NCI-H1092 treated with DMSO at 0.1 percent for 48 hours (cell line): ENCODE measurements at regions not wholly inside any gene's neighbourhood (a gene's known extent, or its start where the extent isn't known, plus 50 kb on each side); places are given as distances from the start of the nearest gene placed in this dataset.

Experiments used
- DNase-seq: peaks from one replicate; lab custom pipeline; 2025; lab: John Stamatoyannopoulos, UW

DNA sequence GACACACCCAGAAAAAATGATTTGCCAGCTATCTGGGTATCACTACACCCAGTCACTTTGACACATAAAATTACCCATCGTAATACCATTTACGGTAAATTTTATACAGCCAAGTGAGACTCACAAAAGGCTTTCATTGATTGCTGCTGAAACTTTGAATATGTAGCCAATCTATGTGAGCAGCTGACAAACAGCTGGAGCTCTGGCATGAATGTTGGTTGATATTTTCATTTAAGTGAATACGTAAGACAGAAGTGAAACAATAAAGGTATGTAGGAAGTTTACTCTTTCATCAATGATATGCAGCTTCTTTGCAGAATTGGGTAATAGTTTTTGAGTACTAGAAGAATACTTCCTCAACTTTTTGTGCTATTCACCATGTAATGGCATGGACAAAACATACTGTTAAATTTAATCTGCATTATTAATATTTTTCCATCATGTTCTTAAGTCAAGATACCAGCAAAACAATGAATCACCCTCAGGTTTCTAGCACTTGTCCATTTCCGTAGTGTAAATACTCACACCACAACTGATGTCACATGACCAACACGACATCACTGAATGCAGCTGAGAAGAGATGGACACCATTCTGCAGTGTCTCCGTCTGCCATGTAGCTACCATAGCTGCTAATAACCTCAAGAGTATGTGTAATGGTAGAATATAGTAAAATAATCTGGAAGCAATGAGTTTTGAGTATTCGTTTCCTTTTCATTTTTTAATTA, 205.9 kb upstream of the HES1 start:
- DNase-seq: no peak

DNA sequence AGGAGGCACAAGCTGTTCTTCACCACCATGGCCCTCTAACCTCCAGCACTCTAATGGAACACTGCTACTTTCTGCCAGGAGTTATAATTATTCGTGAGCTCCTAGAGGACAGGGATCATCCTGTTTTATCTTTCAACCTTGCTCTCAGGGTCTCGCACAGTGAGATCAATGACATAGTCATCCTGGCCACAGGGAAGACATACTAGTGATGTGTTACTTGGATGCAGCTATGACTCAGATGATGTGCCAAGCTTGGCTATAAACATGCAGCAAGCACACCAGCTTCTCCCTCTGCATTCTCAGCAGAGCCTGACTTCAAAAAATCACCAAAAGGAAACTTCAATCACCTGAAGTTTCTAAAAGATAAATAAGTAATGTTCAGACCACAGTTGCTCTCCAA, 203.8 kb upstream of the HES1 start:
- no peak for DNase-seq

DNA sequence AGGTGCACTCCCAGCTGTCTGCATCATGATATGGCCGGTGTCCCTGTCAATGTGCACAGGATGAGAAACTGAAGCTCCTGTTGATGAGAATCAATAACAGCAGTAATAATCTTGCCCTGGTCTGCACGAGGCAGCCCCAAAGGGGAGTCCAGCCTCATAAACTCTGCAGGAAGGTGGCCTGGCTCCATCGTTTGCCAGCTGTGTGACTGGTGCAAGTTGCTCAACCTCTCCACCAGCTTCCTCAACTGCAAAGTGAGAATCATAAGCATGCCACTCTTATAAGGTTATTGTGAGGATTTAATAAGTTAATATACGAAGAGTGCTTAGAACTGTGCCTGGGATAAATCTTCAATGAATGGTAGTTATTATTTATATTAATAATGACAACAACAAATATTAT, 203.4 kb upstream of the HES1 start:
- DNase-seq: no peak

DNA sequence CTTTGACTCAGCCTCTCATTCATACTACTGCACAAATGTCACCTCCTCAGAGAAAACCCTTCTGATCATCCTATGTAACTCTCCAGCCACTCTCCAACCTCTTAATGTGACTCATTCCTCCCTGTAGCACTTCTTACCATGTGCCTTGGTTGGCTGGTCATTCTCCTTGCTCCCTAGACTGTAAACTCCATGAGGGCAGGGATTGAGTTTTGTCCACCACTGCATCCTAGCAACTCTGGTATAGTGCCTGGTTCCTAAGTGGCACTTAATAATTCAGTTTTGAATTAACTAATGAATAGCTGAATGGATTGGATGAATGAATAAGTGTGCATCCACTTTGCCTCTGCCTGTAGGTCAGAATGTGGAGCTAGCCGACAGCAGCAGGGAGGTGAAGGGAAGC, 202.5 kb upstream of the HES1 start:
- DNase-seq: no peak

DNA sequence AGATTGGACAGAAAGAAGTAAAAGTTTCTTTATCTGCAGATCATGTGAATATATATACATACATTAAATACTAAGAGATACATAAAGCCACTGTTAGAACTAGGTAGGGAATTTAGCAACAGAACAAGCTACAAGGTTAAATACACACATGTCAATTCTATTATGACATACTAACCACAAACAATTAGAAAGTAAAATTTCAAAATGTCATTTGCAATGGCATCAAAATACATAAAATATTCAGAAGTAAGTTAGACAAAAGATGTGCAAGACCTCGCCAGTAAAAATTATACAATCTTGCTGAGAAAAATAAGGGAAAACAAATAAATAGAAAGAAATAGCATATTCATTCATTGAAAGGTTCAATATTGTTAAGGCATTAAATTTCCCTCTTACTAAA, 200.0 kb upstream of the HES1 start:
- DNase-seq: no peak

DNA sequence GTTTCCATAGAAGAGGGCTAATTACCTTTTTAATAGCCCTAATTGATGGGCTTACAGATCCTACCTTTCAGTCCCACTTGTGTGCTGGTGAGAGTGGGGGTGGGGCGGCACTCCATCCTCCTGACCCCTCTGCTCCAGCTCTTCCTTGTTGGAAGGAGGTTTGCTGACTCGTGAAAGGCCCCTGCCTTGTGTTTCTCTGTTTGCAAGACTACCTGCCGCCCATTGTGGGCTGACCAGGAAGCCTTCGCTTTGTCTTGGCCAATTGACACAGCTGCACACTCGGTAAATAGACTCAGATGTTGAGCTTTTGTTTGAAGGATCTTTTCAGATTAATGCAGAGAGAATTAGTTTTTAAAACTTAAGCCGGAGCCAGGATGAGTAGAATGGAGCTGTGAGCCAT, 197.3 kb upstream of the HES1 start:
- peak; percentile 75 for DNase-seq

DNA sequence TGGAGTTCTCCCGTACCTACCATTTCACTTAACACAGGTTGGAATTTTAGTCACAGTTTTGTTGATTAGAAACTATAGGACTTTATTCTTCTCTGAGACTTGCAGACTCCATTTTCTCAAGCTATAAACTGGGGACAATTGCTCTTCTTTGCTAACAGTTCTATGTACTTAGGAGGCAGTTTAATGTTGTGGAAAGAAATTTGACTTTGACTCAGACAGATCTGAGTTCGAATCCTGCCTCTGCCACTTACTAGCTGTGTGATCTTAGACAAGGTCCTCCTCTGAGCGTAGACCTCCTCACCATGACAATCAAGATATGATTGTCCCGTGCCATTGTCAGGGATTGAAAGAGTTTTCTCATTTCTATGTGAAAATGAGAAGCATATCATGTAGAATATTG, 196.4 kb upstream of the HES1 start:
- no peak for DNase-seq

DNA sequence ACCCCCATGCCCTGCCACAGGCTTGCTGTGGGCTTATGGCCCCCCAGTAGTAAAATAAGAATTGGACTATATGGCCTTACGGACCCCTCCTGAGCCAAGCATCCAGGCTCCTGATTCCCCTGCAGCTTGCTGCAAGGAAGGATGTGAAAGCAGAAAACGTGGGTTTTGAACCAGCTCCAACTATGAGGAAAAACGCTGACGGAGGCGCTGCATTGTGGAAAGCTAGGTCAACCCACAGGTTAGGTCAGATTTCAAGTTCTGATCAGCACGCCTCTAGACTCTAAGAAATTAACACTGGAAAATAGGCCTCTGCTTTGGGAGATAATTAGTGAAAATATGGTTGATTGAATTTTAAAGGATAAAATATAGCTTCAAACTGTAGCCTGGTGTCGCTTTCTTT, 195.4 kb upstream of the HES1 start:
- no peak for DNase-seq

DNA sequence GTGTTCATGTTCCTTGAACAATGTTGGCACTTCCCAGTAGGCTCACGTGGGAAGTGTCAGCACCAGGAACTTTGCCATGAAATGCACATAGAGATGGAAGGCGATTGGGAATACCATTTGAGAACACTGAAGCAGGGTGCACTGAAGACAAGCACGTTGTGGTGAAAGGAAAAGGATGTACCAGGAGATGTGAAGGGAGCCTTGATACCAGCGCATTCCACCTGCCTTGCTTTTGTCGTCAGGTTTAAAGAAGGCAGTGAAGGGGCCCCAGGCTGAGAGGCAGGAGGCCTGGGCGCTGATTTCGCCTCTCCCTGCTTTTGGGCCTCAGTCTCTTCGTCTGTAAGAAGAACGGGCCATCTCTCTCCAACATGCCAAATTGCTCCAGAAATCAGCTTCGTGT, 194.5 kb upstream of the HES1 start:
- no peak for DNase-seq

DNA sequence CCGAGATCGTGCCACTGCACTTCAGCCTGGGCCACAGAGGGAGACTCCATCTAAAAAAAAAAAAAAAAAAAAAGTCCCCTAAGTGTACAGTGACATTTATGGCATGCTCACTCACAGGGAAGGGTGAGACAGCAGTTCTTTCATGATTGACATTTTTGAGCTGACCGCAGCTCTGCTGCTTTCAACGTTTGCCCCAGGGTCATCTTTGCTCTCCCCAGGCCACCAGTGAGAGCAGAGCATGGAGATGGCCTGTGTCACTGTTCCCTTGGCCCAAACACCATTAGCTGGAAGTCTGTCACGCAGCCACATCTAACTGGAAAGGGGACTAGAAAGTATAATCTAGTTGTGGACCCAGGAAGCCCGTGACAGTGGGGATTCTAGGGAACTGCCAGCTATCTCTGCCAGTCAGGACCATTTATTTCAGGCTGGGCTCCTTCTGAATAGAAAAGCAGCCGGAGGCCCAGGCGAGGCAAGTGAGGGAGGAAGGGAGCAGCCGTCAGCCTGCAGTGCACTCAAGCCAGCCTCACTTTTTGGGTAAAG, 193.4 kb upstream of the HES1 start:
- DNase-seq: no peak

DNA sequence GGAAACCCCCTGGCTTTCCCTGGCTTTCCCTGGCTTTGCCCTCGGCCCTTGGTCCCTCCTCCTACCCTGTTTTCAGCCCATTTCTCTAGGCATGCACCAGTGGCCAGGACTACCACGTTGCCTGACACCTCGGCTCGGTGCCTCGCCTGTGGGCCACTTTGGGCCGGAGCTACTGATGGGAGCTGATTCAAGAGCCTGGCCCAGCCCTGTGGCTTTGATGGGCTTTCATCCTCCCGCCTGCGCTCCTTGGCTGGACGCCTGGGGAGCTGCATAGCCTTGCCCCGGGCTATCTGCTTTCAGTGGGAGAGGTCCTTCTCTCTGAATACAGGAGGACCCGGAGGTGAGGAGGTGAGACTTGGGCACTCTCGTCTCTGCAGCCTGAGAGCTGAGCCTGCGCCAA, 192.7 kb upstream of the HES1 start:
- DNase-seq: no peak

DNA sequence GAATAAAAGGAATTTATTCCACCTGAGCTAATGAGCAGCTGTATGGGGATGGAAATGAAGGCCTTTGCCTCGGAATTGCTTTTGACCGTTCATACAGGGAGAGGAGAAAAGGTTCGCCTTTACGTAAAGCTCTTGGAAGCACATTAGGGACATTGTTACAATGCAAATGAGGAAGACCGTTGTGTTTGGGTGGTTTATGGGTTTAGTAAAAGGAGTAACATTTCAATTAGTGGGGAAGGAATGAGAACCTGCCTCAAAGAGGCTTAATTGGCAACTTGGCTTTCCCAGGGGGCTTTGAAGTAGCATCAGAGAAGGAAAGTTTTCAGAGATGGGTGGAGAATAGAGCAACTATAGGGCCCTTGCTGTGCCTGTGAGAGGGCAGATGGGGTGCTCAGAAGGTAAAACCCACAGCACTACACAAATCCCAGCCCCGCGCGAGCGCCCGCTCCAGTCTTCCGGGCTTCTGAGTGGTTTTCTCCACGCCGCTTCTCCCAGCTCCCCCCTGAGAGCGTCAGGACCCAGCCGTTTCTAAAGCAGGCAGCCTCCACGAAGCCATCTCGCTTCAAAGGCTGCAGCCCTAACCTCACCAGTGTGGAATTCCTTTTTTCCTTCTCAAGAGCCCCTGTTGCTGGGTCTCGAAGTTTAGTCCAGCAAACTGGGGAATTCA, 192.0 kb upstream of the HES1 start:
- no peak for DNase-seq

DNA sequence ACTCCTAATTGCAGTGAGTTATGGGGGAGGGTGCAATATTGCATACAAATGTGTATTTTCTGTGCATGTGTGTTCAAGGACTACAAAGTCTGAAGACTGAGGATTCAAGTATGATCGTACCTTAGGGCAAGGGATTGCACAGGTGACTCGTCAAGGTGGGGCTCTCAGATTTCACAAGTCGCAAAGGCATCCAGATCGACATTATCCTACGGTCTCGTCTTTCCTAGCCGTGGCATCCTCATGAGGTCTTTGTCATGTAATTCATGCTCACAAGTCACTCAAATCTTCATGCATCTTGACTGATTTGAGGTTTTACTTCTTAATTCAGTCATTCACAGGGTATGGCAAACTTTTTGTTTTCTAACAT, 191.4 kb upstream of the HES1 start:
- no peak for DNase-seq

DNA sequence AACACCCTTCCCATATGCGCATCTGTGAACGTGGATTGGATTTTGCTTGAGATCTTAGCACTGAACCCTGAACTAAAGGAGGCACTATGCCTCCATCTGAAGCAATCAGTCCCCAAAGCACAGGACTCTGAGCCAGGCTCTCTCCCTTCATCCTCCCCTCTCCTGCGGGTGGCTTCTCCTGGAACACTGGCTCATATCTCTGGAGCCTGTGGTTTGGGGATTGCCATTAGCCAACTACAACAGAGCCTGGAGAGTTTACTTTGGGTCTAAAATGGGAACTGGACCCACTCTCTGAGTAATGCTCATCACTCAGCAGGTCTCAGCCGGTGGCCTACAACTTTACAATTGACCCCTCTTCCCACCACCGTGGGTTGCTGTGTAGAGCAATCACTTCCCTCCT, 190.8 kb upstream of the HES1 start:
- no peak for DNase-seq

DNA sequence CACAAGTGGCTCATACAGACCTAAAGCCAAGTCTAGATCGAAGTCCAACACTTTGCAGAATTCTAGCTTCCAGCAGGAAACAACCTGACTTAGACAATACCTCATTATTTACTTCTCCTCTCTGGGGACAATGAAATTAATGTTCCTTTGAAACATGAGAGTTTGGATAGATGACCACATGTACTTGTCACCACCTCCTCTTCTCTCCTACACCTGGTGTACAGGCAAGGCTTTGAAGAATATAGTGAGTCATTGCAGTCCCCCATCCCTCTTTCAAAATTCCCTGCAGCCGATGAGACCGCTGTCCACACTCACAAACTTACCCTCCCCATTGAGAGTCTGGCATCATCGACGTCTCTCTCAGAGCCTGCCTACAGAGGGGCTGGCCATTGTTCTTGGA, 189.0 kb upstream of the HES1 start:
- peak; percentile 54 for DNase-seq

DNA sequence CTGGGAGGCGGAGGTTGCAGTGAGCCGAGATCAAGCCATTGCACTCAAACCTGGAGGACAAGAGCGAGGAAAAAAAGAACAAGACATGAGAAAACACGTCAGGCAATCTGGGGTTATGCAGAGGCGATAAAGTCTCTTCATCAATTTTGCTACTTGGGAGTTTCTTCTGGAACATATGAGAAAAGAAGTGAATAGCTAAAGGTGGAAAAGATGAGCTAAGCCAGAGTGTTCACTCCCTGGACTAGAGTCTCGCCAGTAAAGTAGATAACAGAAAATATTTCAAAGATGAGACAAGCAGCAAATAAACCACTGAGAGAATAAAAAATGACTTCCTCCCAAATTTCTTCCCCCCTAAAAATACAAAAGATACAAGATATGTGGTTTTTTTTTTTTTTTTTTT, 188.4 kb upstream of the HES1 start:
- no peak for DNase-seq

DNA sequence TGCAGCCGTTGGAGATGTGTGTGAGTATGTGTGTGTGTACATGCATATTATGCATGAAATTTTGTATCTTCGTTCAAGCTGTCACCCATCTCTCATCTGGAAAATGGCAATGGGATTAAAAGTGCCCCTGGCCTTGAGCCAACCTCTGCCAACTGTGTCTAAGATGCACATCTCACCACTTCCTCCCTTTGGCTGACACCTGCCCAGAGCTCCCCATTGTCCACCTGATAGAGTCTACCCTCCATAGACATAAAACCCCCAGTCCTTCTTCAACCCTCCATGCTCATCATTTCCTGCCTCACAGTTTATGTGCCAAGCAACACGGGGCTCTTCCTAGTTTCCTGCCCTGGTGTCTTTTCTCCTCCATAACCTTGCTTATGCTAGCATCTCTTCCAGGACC, 187.5 kb upstream of the HES1 start:
- DNase-seq: no peak

DNA sequence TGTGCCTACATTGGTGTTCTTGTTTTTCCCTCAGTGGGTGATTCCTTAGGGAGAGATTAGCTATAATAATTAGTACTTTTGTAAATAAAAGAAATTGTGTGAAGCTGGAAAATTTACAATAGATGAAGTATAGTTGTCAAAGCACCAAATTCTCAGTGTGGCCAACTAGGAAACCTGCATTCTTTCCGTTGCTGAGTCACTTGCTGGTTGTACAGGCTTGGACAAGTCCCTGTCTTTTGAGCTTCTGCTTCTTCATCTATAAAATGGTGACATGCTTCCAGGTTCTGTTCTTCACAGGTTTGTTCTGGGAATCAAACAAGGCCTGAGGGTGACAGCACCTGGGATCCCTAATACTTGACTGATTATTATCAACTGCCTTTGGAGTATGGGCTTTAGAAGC, 184.1 kb upstream of the HES1 start:
- DNase-seq: no peak

DNA sequence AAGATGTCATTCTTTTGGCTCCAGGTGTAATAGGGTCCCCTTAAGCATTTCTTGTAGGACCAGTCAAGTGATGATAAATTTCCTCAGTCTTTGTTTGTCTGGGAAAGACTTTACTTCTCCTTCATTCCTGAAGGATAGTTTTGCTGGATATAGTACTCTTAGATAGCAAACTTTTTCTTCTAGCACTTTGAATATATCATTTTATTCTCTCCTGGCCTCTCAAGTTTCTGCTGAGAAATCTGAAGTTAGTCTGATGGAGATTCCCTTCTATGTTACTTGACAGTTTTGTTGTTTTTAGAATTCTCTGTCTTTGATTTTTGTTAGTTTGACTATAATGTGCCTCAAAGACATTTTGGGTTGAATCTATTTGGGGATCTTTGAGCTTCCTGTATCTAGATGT, 181.2 kb upstream of the HES1 start:
- DNase-seq: no peak

DNA sequence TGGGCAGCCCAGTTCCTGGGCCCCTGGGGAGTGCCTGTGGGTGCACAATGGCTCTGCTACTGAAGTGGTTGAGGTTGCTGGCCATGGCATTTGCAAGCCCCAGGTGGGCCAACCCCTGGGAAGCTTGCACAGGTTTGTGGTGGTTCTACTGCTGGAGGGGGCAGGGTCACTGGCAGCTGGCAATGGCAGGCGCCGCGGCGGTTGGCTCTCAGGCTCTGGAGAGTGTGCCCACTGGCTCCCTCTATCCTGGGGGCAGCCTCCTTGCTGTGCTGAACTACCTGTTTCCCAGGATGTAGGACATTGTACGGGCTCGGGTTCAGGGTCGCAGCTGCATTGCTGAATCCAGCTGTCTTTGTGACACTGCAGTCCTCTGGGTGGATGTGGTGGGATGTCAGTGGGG, 180.2 kb upstream of the HES1 start:
- DNase-seq: no peak

DNA sequence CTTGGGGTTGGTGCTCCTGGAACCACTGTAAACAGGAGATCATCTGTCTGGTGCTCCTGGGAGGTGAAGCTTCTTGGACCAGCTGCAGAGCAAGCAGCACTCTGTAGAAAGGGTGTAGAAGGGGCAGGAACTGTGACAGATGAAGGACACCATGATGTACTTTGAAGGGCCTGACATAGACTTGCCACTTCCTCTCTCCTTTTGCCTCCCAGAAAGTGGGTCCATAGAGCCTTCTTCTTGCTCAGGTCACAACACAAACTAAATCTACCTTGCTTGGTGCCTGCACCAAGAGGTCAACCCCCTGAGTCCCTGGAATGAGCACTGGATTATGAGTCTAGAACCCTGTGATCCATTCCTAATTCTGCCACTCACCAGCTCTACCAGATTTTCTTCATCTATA, 176.1 kb upstream of the HES1 start:
- no peak for DNase-seq

DNA sequence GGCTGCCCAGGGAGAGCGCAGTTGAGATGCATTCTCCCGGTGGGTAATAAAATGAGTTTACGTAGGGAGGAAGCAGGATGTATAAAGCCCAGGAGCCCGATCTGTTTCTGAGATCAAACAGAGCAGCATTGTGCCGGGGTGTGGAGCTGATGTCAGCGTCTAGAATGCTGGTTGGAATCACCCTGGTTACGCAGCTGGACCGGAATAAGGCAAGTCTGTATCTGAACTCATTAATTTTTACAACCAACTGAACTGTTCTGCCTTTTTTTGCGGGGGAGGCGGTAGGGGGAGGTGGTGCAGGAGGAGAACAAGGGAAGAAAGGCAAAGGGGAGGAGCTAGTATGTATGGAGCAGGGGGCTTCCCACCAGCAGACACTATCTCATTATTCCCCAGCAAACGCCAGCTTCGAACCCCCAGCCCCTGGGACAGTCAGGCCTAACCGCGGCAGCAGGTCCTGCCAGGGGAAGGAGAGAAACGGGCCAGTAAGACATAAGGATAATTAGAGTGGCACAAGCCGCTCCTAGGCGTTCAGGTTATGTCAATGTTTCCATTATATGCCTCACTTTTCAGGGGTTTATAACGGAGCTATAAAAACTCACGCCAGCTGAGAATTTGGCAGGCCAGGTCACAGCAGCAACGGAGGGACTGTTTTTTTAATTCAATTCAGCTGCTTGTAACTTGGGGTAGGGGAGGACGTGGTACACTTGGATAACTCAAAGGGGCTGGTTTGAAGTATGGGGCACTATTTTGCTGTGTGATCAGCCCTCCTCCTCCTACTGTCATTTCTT, 175.3 kb upstream of the HES1 start:
- DNase-seq: no peak

DNA sequence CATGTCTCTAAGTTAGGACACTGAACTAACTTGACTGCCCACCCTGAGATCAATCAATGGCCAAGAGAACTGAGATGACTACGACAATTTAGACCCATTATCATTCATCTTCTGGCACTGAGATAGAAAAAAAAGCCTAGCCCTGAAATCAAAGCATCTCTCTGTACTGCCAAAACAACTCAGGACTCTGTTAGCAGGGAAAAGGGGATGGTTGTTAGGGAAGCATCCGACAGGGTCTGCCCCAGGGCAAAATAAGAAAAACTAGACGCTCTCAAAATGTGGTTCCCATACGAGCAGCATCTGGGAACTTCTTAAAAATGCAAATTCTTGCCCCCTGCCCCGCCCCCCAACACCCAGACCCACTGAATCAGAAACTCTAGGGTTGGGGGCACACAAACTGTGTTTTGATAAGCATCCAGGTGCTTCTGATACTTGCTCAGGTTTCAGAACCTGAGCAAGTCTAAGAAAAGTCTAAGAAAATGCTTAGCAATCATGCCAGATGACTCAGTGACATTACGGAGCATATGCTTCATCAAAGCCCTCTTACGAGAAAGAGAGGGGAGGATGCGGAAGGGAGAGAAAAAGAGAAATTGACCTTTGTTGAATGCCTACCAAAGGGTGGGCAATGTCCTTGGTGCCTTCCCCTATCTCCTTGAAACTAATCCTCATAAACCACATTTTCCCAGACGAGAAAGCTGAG, 172.8 kb upstream of the HES1 start:
- no peak for DNase-seq
